GM19467 (cell line): ENCODE measurements at regions not wholly inside any gene's neighbourhood (a gene's known extent, or its start where the extent isn't known, plus 50 kb on each side); places are given as distances from the start of the nearest gene placed in this dataset.

Experiments
- ATAC-seq: cut with Tn5 transposase; IDR thresholded peaks from one replicate; pipeline ENCODE4 v1.9.1; 2021; ENCODE audit warnings: mild to moderate bottlenecking, moderate library complexity; ENCODE audit not compliant: unreplicated experiment

GRCh38 chr15:70258369-70259027, 160.8 kb upstream of the TLE3 start:
- ATAC-seq: no peak

- no peak for ATAC-seq
Measured at GRCh38 chr15:70257573-70258248, 160.0 kb upstream of the TLE3 start.

DNA sequence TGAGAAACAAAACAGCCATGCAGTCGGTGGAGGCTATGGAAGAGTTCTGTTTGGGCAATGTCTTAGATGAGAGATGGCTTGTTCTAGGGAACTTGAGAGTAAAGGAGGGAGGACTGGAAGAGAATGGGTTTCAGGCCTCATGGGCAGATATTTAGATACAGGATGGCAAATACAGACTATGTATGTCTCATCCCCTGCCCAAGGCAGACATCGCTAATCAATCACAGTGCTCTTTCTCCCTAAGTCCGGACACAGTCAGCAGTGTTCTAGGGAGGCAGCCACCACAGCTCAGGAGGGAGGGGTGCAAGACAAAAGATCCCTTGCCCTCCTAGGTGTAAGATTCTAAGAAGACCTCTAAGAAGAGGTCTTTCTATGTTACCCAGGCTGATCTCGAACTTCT, 159.3 kb upstream of the TLE3 start:
- no peak for ATAC-seq

DNA sequence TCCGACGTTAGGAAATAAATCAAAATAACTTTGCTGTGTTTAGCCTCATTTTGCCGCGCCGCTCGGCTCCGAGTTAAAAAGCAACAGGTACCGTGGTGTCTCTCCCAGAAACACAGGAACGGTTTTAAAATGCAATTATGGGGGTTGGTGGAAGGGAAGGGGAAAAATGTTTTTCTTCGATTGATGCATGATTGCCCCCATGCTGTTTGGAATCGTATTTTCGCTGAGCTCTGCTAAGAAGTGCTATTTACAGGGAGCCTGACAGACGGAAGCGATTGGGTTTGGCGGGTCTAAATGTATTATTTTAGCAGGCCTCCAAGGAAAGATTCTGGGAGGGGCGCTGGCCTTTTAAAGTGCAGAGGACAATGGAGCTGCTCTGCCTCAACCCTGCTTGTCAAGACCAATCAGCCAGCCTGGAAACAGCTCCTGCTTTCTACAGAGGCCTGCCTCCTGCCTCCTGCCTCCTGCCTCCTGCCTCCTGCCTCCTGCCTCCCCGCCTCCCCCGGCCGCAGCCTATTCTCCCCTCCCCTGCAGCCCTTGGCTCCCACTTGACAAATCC, 156.7 kb upstream of the TLE3 start:
- no peak for ATAC-seq

DNA sequence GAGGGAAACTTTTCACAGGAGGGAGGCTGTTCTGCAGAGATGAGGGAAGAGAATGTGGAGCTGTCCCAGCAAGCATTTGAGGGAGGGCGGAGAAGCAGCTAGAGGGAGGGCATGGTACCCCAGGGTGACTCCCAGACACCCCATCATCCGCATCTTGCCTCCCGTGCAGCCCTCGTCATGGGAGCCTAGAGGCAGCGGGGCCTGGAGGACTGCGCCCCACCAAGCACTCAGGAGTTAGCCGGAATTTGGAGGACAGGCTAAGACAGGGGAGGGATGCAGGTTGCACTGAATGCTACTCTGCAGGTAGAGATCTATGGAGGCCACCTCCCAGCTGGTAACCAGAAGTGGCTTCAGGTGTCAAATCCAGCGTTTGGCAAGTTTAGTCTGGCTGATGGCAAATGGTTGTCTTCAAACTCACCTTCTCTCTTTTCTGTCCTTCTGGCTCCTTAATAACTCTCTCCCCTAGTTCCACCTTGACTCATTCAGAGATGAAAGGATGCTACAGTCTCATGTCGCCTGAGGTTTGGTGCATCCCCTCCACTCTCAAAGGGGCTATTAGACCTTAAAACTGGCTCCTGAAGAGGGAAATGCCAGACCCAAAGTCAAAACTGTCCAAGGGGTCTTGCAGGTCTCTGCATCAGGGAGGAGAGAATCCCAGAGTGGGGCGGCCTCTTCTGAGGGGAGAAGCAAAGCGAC, 155.9 kb upstream of the TLE3 start:
- ATAC-seq: no peak

DNA sequence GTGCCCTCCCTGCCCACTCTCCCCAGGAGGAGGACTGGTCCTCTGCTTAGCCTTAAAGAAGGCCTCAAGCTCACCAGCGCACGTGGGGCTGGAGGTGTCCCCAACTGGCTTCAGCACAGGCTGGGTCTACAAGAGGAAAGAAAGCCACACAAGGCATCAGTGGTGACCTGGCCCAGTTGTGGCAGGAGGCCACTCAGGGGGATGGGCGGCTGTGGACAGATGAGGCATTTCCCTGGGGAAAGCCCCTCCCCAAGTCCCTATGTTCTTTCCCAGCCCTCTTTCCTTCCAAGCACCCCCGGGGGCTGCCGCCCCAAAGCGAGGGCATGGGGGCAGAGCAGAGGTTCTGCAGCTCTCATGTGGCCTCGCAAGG, 155.2 kb upstream of the TLE3 start:
- ATAC-seq: no peak

- ATAC-seq: no peak
Measured at GRCh38 chr15:70252056-70252950, 154.6 kb upstream of the TLE3 start.

GRCh38 chr15:70251246-70251990, 153.7 kb upstream of the TLE3 start:
- ATAC-seq: no peak

- no peak for ATAC-seq
Measured at GRCh38 chr15:70250208-70251201, 152.8 kb upstream of the TLE3 start.

- ATAC-seq: no peak
Measured at GRCh38 chr15:70249616-70250015, 151.9 kb upstream of the TLE3 start.

- no peak for ATAC-seq
Measured at GRCh38 chr15:70248116-70249025, 150.7 kb upstream of the TLE3 start.

DNA sequence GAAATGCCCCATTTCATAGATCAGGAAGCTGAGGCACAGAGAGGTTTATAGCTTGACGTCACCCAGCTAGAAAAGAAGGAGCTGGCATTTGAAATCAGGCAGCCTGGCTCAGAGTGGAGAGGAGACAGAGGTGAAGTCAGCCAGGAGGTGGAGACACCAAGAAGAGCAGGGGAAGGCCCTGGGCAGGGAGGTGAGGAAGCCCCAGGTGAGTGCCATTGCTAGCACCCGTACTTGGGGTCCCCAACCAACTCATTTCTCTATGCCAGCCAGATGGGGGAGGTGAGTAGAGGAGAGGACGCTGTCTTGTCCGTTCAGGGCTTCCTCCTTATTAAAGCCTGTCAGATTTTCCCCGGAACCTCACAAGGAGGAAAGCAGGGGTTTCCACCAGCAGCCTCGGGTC, 149.6 kb upstream of the TLE3 start:
- no peak for ATAC-seq

DNA sequence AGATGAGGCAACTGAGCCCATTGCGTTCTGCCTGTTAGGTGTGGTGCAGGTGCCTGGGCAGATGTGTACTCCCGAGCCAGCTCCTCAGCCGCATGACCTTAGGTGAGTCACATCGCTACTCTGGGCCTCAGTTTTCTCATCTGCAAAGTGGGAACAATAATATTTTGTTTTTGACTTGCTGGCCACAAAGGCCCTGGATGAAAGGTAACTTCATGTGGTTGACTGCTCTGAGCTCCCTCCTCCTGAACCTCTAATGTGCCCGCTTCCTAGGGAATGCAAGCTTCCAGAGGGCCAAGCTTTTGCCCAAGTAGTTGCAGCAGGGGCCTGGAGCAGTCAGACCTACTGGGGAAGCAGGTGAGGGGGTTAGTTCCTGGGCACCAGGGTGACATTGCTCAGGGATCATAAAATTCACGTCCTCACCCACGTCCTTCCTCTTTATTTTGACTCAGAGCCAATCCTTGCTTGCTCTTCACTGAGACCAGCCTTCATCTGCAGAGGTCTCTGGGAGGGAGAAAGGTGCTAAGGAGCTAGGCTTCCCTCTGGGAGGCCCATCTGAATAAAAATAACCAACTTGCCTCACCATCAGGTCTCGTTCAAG, 149.0 kb upstream of the TLE3 start:
- no peak for ATAC-seq

DNA sequence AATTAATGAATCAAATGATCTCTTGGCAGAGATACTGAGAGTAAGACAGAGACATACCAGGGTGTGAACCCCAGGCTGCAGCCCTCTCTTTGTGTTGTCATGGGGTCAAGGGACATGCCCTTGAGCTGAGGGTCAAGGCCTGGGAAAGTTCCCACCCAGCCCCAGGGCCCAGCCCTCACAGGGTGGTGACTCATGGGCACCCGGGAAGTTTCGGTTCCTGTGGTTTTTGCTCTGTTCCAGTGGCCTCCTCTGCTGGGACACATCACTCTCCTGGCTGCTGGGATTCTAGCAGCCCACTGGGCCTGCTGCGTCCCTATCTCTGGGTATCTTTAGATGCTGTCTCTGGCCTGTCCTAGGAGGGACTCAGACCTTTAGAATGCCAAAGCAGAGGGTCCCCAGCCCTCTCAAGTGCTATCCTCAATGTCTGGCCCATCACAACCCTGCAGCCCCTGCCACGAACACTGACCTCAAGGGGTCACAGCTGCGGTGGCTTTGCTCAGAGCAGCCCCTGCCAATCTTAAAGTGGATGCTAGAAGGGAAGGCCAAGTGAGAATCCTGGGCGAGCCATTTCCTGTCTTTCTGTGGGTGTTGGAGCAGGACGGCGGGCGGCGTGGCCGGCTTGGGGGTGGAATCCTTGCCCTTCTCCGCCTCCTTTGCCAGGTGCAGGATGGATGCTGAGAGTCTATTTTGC, 148.4 kb upstream of the TLE3 start:
- no peak for ATAC-seq

DNA sequence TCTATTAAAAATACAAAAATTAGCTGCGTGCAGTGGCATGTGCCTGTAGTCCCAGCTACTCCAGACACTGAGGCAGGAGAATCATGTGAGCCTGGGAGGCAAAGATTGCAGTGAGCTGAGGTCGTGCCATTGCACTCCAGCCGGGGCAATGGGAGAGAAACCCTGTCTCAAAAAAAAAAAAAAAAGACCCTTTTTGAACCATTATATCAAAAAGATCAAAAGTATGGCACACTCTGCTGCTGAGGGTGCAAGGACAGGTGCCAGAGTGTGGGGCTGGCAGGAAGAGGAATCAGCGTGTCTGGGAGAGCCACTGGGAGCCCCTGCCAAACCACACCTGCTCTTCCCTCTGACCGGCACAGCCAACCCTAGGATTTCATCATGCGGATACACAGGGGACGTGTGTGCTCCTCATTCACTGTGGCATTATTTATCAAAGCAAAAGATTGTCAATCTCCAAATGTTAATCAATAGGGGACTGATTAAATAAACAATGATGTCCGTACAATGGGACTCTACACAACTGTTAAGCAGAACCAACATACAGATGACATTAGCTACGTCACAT, 147.3 kb upstream of the TLE3 start:
- no peak for ATAC-seq

DNA sequence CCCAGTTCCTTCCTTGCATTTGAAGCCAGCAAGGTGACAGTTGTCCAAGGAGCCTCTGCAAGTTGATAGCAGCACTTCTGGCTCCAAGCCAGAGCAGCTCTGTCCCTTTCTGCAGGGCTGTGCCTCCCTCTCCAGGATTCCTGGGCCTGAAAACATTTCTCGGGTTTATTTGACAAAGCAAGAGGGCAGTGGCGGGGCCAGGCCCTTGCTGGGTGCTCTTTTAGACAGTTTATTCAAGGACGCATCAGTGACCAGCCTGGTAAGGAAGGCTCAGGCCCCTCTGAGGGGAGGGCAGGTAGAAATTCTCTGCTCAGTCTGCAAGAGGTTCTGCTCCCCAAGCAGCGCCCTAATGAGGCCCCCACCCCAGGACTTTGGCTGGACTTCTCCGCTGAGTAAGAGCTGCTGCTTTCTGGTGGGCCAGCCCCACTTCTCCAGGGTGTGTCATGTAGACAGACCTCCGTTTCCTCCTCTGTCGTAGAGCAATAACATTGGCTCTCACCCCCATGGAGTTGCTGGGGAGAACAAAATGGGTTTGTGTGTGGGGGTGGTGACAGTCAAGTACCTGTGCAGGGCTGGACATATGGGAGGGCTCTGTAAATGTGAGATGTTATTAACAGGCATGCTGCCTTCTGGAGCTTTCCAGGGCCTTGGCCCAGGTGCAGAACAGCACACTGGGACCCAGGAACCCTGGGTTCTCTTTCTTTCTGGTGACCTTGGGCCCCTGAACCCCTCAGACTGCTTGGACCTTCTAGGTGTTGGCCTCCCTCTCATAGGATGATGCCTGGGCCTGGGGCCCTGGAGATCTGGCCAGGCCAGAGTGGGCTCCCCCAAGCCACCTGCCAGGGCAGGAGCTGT, 146.2 kb upstream of the TLE3 start:
- no peak for ATAC-seq
